Progenitor cell of endocrine pancreas (in vitro differentiated cells): ENCODE measurements at regions not wholly inside any gene's neighbourhood (a gene's known extent, or its start where the extent isn't known, plus 50 kb on each side); places are given as distances from the start of the nearest gene placed in this dataset.

Source experiments
- DNase-seq: peaks from one replicate; pipeline ENCODE4 v3.0.0; 2021; ENCODE audit warnings: low spot score; ENCODE audit not compliant: unreplicated experiment
- H3K27ac Mint-ChIP-seq: 2 replicates; pipeline ENCODE4 v1.8.0; 2021; ENCODE audit warnings: mild to moderate bottlenecking, moderate library complexity, mixed read lengths
- H3K27me3 Mint-ChIP-seq: 2 replicates; pipeline ENCODE4 v1.8.0; 2021; ENCODE audit warnings: mixed read lengths
- H3K36me3 Mint-ChIP-seq: 2 replicates; pipeline ENCODE4 v1.8.0; 2022; ENCODE audit warnings: mixed read lengths; ENCODE audit not compliant: insufficient read depth
- H3K4me1 Mint-ChIP-seq: 2 replicates; pipeline ENCODE4 v1.8.0; 2021; ENCODE audit warnings: low read depth, mixed read lengths
- H3K4me3 Mint-ChIP-seq: 2 replicates; pipeline ENCODE4 v1.8.0; 2021; ENCODE audit warnings: low read depth, mild to moderate bottlenecking, moderate library complexity, mixed read lengths
- H3K9me3 Mint-ChIP-seq: 2 replicates; pipeline ENCODE4 v1.8.0; 2021; ENCODE audit warnings: low read depth, mixed read lengths
- TF ChIP-seq, protein P1 (sequence below): fragments of 200-600 bp; sonication (generic); IDR thresholded peaks from one replicate; pipeline ENCODE4 v1.5.0; 2021; ENCODE audit warnings: antibody characterized with exemption, mild to moderate bottlenecking; ENCODE audit not compliant: unreplicated experiment

- H3K4me1 Mint-ChIP-seq = peaks cover 8% of the 10 kb centered on the region
Observed at GRCh38 chr13:59444210-59444857, 719.4 kb downstream of the DIAPH3 start.

GRCh38 chr13:59445812-59446211 is 717.9 kb downstream of the DIAPH3 start:
- TF ChIP-seq, protein P1, sequence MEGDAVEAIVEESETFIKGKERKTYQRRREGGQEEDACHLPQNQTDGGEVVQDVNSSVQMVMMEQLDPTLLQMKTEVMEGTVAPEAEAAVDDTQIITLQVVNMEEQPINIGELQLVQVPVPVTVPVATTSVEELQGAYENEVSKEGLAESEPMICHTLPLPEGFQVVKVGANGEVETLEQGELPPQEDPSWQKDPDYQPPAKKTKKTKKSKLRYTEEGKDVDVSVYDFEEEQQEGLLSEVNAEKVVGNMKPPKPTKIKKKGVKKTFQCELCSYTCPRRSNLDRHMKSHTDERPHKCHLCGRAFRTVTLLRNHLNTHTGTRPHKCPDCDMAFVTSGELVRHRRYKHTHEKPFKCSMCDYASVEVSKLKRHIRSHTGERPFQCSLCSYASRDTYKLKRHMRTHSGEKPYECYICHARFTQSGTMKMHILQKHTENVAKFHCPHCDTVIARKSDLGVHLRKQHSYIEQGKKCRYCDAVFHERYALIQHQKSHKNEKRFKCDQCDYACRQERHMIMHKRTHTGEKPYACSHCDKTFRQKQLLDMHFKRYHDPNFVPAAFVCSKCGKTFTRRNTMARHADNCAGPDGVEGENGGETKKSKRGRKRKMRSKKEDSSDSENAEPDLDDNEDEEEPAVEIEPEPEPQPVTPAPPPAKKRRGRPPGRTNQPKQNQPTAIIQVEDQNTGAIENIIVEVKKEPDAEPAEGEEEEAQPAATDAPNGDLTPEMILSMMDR = no peak
- no peak overlapping the region for H3K27ac Mint-ChIP-seq
- no peak overlapping the region for H3K4me3 Mint-ChIP-seq
- H3K4me1 Mint-ChIP-seq = peaks cover 13% of the 10 kb centered on the region
- peaks cover 2% of the 10 kb centered on the region for H3K27me3 Mint-ChIP-seq
- peaks cover 3% of the 10 kb centered on the region for H3K9me3 Mint-ChIP-seq
- no peak for DNase-seq
- H3K36me3 Mint-ChIP-seq = no peaks in the 10 kb centered on the region

More at GRCh38 chr13:59444210-59444857, 719.4 kb downstream of the DIAPH3 start:
- TF ChIP-seq, protein P1 = no peak
- no peak for DNase-seq
- H3K36me3 Mint-ChIP-seq = no peaks in the 10 kb centered on the region
- no peak overlapping the region for H3K4me3 Mint-ChIP-seq
- H3K27me3 Mint-ChIP-seq = no peaks in the 10 kb centered on the region
- H3K9me3 Mint-ChIP-seq = peaks cover 3% of the 10 kb centered on the region
- H3K27ac Mint-ChIP-seq = no peak overlapping the region

GRCh38 chr13:59446391-59446790 is 717.3 kb downstream of the DIAPH3 start:
- TF ChIP-seq, protein P1 = no peak
- Mint-ChIP-seq H3K36me3 (no peaks in the 10 kb centered on the region), H3K4me3 (no peak overlapping the region), H3K27me3 (peaks cover 2% of the 10 kb centered on the region), H3K4me1 (peaks cover 14% of the 10 kb centered on the region), H3K9me3 (peaks cover under 1% of the 10 kb centered on the region), H3K27ac (no peak overlapping the region)
- no peak for DNase-seq

- H3K36me3 Mint-ChIP-seq = no peaks in the 10 kb centered on the region
Observed at GRCh38 chr13:59447031-59447430, 716.7 kb downstream of the DIAPH3 start.

DNA sequence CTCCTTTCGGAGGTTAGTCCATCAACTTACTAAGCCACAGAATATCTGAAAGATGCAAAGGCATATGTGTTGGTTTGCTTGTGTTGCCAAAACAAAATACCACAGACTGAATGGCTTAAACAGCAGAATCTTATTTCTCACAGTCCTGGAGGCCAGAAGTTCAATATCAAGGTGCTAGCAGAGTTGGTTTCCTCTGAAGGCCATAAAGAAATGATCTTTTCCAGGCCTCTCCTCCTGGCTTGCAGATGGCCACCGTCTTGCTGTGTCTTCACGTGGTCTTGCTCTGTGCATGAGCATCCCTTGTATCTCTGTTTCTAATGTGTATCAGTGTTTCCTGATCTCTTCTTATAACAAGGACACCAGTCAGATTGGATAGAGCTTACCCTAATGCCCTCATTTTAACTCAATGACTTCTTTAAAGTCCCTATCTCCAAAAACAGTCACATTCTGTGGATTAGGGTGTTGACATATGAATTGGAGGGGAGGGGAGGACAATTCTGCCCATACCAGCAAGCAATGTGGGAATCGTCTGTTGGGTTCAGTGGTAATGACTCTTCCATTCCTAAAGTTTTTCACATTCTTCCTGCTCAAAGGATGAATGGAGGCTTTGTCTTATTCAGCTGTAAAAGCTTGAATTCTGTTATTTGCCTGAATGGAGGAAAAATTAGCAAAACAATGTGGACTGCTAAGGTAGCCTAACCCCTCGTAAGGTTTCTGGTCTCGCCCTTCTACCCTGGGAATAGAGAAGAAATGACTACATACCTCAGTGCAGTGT is 715.7 kb downstream of the DIAPH3 start:
- Mint-ChIP-seq H3K4me3 (no peak overlapping the region), H3K9me3 (no peaks in the 10 kb centered on the region), H3K27me3 (peaks cover 2% of the 10 kb centered on the region), H3K4me1 (peaks cover 22% of the 10 kb centered on the region), H3K36me3 (no peaks in the 10 kb centered on the region), H3K27ac (no peak overlapping the region)
- TF ChIP-seq, protein P1 = no peak
- no peak for DNase-seq

More at GRCh38 chr13:59447031-59447430, 716.7 kb downstream of the DIAPH3 start:
- TF ChIP-seq, protein P1 = no peak
- Mint-ChIP-seq H3K4me3 (no peak overlapping the region), H3K9me3 (no peaks in the 10 kb centered on the region), H3K27ac (no peak overlapping the region), H3K27me3 (peaks cover 2% of the 10 kb centered on the region), H3K4me1 (peaks cover 18% of the 10 kb centered on the region)
- DNase-seq = no peak
